ENCODE measurements at regions not wholly inside any gene's neighbourhood (a gene's known extent, or its start where the extent isn't known, plus 50 kb on each side); places are given as distances from the start of the nearest gene placed in this dataset.

DNA sequence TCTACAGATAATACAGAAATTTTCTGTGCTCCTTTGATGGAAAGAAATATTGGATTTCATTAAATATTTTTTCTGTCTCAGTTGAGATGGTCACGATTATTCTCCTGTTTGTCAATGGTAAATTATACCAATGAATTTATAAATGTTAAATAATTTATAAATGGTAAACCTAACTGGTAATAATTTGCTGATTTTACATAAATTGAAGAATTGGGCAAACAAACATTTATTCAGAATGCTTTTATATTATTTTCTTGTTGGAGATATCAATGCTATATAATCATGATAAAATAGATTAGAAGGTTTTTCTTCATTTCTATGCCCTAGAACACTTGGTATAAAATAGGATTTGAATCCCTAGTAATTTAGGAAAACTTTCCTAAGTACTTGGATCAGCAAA, 597.6 kb upstream of the IGFBP3 start:
- no peak for DNase-seq

DNA sequence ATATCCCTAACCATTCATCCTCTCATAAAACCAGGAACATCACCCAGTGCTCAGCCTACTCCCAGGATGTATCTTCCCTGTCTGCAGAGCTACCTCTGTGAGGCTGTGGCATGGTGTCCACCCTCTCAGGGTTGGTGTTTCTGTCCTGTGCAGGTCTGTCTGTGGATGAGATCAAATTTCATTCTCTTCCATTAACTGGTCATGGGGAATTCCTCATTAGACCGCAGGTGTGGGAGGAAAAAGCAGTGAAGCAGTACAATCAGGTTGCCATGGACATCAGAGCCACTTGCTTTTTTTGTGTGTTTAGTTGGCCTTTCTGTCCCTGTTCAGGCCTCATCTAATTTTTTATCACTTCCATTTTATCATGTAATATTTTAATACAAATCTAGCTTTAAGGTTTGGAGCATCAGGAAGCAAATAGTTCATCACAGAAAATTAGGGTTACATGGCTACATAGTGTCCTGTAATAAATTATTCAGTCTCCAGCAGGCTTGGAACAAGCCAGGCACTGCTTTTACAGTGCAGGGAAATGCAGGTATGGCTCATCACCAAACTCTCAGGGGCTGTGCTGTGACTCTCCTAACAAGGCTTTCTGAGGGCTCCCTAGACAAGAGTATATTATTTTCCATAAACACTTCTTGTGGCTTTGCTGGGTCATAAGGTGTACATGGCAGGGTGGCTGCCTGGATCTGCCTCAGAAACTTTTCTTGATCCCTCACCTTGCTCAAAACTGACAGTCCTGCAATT, 594.9 kb upstream of the IGFBP3 start:
- no peak for DNase-seq

DNA sequence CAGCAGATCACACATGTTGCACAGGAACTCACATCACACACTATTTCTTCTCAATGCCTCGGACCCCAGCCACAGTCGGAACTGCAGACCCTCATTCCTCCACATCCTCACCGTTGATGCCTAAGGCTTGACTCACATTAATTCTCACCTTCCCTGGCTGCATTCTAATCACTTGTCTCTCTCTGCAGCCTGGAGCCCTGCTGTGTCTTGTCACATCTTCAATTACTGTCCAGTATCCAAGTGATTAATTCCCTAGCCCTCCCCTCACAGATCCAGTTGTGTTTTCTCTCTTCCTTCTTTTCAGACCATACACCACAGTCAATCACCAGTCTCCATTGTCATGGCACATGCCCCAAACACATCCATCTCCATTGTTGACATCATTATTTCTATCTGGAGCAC, 592.4 kb upstream of the IGFBP3 start:
- no peak for DNase-seq

DNA sequence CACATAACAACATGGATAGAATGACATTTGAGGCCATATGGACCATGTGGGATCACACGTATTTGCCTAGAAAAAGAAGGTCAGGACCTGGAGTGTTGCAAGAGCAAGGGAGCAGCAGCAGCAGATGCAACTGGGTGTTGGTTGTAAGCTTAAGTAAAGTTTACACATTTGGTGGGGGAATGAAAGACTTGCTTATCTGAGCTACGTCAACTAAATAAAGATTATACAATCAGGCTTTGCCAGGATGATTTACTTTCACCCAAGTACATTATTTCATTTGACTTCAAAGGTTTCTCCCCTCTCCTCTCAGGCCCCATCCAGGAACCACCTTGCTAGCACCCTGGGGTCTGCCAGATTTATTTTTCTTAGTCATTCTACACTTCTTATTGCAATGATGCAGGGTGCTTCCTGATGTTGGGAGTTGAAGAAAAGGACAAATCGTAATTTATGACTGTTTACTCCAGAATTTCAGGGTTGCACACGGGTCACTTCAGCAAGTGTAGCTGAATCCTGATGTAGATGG, 591.9 kb upstream of the IGFBP3 start:
- no peak for DNase-seq

DNA sequence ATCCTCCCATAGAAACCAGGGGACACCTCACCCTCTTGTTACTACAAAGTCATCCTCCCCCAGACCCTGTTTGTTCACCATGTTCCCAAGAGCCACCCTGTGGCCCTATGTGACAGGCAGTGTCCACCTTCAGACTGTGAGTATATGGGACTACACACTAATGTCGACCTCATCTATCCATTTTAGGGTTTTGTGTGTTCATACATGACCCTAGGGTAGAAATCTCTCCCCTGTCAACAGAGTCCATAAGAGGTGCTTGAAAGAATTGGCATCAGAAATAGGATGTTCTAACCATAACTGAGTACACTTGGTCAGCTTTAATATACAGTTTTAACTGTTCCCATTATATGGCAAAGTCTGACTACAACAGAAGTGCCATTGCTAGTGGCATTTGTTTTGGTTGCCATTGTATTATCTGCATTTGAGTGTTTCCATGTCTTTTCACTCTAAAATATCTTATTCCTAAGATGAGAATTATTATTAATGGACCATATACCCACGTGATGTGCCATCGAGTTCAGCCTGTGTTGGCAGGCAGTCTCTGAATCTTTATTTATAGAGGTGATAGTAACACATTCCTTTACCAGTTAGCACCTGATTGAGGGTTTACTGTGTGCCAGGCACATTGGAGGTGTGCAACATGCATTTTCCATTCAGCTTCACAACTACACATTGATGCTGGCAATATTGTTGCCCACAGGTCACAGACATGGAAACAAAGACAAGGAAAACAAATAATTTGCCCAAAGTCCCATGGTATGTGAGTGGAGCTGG, 590.6 kb upstream of the IGFBP3 start:
- no peak for DNase-seq

DNA sequence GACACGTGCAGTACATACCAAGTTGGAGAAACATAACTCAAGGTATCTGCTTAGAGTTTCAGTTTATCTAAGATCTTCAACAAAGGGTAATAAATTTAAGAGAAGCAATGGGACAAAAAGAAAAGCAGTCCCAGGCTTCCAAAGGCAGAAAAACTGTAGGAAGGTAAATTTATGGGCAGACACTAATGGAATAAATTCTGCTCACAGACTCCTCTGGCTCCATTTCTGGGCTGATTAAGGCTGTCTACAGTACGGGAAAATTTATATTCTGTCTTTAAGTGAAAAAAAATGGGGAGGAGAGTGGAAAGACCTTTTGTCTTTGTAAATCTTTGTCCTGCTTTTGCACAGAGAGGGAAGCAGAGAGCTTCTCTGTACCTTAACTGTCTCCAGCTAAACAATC, 587.5 kb upstream of the IGFBP3 start:
- no peak for DNase-seq

DNA sequence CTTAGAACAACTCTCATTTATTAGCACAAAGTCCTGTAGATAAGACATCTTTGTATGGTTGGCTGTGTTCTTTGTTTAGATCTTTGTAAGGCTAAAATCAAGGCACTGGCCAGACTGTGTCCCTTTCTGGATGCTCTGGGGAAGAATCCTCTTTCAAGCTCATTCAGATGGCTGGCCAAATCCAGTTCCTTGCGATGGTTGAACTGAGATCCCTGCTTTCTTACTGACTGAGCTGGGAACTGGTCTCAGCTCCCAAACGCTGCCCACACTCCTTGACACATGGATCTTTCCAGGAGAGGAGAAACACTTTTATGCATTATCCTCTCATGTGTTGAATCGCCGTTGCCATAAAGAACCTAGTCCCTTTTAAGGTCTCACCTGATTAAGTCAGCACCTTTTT, 586.5 kb upstream of the IGFBP3 start:
- DNase-seq: no peak

DNA sequence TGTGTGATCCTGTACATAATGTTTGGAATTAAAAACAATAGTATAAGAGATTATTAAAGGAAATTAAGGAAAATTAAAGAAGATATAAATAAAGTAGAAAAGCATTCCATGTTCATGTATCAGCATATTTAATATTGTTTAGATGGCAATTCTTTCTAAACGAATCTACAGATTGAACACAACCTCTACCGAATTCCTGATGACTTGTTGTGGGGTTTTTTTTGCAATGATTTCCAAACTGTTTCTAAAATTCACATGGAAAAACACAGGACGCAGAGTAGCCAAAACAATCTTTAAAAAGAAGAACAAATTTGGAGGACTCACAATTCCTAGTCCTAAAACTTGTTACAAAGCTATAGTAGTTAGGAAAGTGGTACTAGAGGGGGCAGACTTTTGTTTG, 573.4 kb upstream of the IGFBP3 start:
- DNase-seq: no peak

DNA sequence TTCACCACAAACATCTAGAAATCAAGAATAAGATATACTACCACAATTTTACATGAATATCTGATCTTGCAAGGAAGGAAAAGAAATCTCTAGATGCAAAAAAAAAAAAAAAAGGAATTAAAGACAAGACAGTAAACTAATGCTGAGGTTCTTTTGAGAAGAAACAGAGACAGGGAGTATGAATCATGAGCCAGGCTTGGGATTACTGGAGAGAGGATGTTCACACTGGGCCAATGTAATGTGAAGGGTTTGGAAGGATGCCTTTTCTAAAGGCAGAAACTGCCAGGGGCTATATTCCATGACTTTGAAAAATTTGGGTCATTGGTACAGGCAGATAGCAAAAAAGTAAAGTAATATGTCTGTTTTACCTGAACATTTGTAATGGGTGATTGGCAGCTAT, 573.0 kb upstream of the IGFBP3 start:
- no peak for DNase-seq

DNA sequence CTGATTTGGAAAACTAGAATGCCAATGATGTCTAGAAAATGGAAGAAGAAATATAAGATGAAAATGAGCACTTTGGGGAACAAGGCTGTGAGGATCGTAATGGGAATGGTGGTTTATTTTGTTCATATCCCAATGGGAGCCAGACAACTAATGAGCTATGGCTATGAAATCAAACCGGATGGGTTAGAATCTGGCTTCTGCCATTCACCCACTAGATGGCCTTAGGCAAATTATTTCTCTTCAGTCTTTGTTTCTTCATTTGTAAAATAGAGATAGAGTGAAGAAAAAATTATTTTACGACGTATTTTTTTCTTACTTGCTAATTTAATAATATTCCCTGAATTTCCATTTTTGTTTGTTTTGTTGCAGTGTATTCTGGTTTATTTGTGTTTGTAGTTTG, 572.1 kb upstream of the IGFBP3 start:
- no peak for DNase-seq

DNA sequence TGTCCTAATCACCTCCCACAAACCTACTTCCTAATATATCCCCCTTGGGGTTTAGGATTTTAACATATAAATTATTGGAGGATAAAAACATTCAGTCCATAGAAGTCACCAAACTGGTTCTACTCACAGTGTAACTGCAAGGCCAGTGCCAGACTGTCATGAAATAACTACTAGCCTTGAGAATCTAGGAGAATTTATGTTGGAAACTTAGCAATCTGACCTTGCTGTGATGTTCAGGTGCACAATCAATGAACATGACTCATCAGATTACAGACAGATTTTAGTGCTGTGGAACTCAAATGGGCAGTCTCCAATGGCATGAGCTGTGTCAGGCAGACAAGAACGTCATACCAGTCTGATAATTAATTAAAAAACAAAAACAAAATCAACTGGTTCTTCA, 571.4 kb upstream of the IGFBP3 start:
- no peak for DNase-seq

DNA sequence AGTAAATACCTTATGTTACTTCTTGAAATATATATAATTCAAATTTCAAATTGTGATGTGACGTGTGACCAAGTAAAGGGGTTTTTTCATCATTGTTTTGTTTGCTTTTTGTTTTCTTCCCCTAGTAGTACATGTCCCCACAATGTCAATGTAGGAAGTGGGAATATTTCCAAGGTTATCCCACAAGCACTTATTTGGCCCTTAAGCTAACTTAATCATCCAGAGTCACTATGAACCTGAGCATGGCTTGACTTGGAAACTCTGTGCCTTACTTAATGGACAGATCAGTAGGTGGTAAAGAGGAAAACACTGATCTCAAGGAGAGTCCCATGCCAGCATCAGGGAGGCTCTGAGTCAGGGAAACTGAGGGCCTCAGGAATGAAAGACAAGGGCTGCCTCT, 569.3 kb upstream of the IGFBP3 start:
- DNase-seq: no peak

DNA sequence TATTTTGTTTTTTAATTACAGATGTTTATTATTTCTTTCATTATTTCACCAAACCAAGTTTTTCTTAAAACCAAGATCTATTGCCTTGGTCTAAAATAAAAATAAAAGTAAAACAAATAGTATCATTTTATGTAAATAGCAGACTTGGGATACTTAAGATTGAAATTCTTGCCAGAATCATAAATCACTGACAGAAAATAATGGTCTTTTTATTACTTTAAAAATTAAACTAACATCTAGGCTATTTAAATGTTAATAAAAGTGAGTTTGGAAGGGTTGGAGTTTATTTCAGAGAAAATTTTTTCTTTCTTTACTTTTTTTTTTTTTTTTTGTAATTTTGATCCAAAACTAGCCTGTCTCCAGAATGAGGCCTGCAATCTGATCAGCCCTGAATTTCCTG, 568.0 kb upstream of the IGFBP3 start:
- DNase-seq: no peak

DNA sequence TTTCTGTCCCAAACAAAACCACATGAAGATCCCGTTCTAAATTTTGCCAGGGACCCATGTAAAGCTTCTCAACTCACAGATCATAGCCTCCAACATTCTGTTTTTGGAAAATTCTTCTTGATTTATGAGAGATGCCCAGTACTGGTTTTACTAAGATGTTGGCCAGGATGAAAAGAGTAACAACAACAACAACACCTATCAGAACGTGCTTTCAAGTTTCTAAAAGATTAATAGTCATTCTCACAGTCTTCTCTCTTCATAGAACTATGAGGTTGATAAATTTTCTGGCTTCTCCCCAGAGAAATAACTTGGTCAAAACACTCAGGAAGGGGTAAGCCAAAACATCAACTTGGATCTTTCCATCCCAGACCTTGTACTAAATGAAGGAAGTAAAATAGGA, 567.5 kb upstream of the IGFBP3 start:
- no peak for DNase-seq

DNA sequence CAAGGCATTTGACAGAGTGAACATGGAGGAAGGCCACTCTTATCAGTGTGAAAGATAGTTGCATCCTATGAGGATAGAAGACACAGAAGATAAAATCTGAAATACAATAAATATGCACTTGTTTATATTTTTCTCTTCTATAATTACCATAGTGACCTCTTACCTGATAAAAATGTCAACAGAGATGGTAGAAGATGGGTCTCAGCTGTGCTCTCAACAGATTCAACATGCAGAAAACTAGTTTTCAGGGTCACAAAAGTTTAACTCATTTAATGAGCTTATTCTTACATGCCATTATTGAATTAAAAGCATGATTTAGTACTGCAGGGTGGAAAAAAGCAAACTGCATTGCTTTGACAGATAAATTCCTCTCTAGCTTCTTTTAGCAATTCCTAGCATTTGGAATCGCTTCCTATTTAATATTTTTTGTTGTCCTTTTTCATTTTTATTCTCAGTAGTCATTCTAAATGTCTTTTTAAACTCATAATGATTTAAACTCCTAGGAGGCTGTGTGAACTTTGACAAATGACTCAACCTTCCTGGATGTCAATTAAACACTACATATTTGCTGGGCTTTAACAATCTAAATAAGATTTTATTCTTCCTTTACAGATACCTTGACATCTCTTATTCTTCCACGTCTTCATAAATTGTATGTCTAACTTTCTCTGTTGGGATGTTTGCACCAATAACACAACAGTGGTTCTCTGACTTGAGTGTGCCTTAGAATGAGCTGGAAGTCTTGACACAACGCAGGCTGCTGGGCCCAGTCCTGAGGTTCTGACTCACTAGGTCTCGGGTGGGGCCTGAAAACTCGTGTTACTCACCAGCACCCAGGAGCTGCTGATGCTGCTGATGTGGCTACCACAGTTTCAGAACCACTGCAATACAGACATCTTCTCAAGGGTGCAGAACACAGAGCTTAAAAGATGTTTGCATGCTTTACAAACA, 565.5 kb upstream of the IGFBP3 start:
- DNase-seq: no peak

DNA sequence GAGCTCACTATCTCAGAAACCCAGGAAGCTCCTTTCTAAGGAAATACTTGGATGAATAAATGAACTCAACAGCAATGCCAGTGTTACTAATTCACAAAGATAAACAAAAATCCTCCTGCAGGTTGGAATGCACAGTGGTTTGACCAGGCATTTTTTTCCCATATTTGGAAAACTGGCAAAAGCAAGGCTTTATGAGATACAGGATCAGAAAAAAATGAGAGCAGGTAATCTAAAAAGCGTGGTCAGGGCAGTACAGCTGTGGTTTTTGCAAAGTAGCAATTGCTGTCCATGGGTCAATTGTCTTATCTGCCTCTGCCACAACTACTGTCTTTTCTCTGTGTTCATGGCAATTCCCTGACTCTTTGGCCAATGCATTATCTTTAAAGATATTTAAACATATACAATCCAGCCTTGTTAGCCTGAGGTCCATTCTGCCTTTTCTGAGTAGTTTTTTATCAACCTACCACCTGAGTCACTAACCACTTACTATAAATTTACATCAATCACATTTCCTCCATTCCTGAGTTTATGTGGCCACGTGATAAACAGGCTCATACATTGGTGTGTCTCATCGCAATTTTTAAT, 564.5 kb upstream of the IGFBP3 start:
- no peak for DNase-seq

DNA sequence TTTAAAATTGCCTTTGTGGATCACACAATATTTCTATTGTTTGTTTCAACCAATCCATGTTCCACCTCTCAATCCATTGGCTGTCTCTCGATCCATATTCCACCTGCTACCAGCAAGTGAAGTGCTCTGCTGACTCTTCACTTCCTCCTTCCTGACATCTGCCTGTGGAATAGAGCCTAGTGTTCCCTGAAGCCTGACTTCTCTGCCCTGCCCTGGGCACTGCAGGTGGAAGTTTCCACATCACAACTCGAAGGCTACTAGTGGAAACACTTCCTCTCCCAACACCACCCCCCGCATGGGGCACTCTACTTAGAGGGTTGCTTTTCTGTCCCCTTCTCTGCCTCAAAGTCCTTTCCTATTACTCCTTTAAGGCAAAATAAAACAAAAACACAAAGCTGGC, 563.8 kb upstream of the IGFBP3 start:
- no peak for DNase-seq

DNA sequence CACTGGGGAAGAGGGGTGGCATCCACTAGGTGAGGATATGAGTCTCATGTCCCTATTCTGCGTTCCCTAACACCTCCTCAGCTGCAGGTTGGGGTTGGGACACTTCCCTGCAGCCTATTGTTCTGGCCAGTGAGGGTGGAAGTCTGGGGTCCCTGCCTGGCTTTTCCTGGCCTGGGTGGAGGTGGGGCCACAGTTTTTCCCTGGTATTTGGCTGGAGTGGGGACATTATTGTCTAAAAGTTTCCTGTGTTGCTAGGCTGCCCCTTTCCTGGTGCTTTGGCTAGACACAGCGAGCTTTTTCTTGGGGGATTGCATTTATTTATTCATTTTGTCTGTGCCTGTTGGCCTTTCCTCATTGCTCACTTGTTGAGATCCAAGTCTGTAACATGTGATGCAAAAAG, 559.5 kb upstream of the IGFBP3 start:
- no peak for DNase-seq

DNA sequence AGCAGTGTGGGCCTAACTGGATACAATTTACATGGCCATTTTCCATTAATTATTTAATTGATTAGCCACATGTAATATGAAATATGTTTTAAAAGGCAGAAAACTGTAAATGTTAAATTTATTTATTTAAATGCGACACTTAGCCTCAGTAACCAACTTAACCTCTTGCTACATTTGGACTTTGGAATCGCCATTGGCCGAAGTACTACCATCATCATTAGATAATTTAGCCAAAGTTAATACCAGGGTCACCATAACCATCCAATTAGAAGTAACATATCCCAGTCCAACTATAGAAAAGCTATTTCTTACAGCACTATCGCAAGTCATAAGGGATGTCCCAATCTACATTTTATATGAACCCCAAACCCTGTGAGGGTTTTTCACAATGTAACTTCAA, 558.6 kb upstream of the IGFBP3 start:
- no peak for DNase-seq

DNA sequence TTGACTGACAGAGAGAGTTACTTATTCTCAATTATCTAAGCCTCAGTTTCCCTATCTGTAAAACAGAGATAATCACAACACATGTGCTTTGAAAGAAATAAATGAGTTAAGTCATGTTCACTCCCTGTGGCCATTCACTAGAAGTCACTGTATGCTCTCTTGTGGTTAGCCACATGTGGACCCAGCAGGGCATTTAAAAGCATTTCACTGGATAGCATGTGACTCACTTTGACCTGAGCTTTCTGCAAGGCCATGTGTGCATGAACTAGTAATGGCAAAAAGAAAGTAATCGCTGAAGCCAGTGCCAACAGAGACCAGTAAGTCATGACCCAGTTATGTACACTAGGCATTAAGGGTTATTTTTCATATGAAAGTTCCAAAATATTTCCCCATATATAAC, 557.0 kb upstream of the IGFBP3 start:
- no peak for DNase-seq

DNA sequence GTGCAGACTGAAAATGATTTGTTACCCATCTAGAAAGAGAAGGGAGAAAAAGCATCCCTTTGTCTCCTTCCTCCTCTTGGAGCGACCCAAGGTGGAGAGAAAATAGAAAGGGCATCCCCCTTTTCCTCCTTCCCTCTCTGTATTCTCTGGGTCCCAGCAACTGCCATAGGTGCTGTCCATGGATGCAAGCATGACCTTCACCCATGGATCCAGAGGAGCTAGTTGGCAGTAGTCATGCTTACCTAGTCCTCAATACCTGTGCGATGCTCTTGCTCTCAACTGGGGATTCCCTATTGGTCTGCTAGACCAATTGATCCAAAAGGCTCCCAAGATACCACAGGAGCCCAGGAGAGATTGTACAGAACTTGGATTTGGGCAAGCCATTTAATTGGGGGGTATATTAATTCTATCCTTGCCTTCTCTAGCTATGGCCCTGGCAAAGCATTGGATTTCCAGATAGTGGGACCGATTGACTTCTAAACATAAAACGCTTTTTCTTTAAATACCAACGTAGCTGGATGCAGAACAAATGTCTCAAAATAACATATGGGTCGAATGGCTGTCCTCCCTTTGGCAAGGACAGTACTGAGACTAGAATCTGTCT, 547.8 kb upstream of the IGFBP3 start:
- DNase-seq: peak in 1 of 2 donors; percentile 1

DNA sequence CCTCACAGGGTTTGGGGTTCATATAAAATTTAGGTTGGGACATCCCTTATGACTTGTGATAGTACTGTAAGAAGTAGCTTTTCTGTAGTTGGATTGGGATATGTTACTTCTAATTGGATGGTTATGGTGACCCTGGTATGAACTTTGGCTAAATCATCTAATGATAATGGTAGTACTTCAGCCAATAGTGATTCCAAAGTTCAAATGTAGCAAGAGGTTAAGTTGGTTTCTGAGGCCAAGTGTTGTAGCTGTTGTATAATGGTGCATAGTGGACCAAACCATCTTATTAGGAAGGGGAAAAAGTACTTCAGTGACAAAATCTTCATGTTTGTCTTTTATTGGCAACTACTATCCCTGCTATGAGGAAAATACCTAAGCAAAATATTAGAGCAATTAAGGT, 542.1 kb upstream of the IGFBP3 start:
- no peak for DNase-seq

All from CD4-positive, alpha-beta T cell treated with Interferon alpha-2 for 1 hour (primary cell).